SK-N-MC (cell line): ENCODE measurements at regions not wholly inside any gene's neighbourhood (a gene's known extent, or its start where the extent isn't known, plus 50 kb on each side); places are given as distances from the start of the nearest gene placed in this dataset.
A peak's percentile ranks its signal among the peaks of the same experiment; 100 is the strongest.

ENCODE experiments used
- DNase-seq: peaks from one replicate; pipeline ENCODE4 v3.0.0-alpha.2; 2011; ENCODE audit warnings: low read depth, low spot score
- H3K27ac ChIP-seq: fragments of 200-600 bp; sonication (generic); 2 replicates; pipeline ENCODE4 v1.5.1; 2016; ENCODE audit warnings: mixed run types
- H3K36me3 ChIP-seq: fragments of 200-600 bp; sonication (generic); 2 replicates; pipeline ENCODE4 v1.6.1; 2017; ENCODE audit warnings: antibody characterized with exemption, low read length, mixed read lengths; ENCODE audit not compliant: insufficient read depth
- H3K4me3 ChIP-seq: fragments of 200-600 bp; sonication (generic); 2 replicates; pipeline ENCODE4 v1.5.1; 2016
- H3K9ac ChIP-seq: fragments of 200-600 bp; sonication (generic); 2 replicates; pipeline ENCODE4 v1.8.0; 2017; ENCODE audit warnings: mixed run types, mixed read lengths; ENCODE audit not compliant: insufficient read length
- H3K9me3 ChIP-seq: fragments of 200-600 bp; sonication (generic); 2 replicates; pipeline ENCODE4 v1.6.1; 2017; ENCODE audit warnings: low read depth, mild to moderate bottlenecking, antibody characterized with exemption, low read length, moderate library complexity, mixed read lengths
- EZH2 ChIP-seq: fragments of 200-600 bp; sonication (generic); IDR thresholded peaks from one replicate; pipeline ENCODE4 v1.6.1; 2017; ENCODE audit warnings: antibody characterized with exemption
- FOXP2 ChIP-seq: optimal IDR thresholded peaks from 2 replicates; pipeline ENCODE3; 2011; ENCODE audit warnings: mild to moderate bottlenecking, moderate library complexity; ENCODE audit not compliant: insufficient read depth; ENCODE audit errors: extremely low read length, control extremely low read depth
- POLR2AphosphoS5 ChIP-seq: IDR thresholded peaks from 2 replicates; pipeline ENCODE4 v1.6.1; 2012; ENCODE audit warnings: mild to moderate bottlenecking, low read depth, low read length, borderline replicate concordance

DNA sequence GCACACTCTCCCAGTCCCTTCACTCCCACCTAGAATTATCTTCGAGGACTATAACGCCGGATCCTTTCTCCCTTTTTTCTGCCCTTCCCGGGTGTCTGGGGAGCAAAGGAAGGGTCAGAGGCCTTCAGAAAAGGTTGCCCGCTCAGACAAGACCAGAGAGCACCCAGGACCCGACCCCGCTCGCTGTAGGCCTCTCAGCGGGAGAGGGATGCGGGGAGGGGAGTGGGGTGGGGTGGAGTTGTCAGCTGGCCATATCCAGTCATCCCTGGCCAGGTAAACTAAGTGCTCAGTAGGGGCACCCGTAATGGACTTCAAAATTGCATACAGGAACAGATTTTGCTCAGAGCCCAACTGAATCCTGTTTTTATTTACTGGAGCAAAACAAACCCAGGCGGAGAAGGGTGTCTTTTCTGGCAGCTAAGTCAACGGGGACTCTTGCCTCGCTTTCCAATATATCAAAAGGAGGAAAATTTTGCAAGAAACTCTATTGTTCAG lies 65.0 kb downstream of the NOL4 start:
- no peak for TF ChIP-seq POLR2AphosphoS5
- TF ChIP-seq FOXP2, result no peak
- no peak for TF ChIP-seq EZH2
- Histone ChIP-seq H3K9ac (no peak overlapping the region), H3K9me3 (no peaks in the 10 kb centered on the region), H3K27ac (no peak overlapping the region), H3K4me3 (no peak overlapping the region), H3K36me3 (no peaks in the 10 kb centered on the region)
- DNase-seq, result no peak

DNA sequence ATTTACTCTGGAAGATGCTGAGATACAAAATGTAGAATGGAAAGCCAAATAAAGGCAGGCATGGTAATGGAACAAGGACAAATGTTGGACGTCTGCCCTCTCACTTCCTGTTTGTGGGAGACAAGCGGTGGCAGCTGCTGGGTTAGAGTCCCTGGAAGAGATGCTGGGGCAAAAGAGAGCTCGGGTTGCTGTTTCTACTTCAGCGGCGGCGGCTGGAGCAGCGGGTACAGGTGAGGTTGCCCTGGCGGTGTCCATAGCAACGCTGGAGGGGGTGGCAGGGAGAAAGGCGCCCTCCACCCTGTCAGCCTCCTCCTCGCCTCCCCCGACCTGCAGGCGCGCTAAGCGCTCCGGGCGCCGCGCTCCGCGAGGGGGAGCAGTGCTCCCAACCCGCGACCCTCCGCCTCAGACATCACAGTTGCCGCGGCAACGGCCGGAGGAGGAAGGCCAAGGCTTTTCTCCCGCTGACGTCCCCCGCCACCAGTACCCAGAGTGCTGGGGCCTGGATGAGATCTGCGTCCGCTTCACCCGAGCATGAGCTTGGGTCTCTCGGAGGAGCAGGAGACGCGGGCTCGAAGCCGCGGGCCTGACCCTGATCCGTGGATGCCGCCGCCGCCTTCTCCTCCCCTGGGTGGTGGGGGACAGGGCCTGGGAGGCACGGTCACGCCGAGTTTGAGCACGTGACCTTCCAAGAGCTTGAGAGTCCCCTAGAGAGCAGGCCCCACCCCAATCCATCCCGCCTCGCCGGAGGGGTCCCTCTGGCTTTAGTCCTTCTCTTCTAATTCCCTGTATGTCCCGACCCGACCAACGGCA lies 65.6 kb downstream of the NOL4 start:
- no peaks in the 10 kb centered on the region for H3K36me3 ChIP-seq
- H3K27ac ChIP-seq, result no peak overlapping the region
- no peak overlapping the region for H3K9ac ChIP-seq
- no peak overlapping the region for H3K4me3 ChIP-seq
- no peaks in the 10 kb centered on the region for H3K9me3 ChIP-seq
- no peak for DNase-seq
- TF ChIP-seq EZH2, result no peak

DNA sequence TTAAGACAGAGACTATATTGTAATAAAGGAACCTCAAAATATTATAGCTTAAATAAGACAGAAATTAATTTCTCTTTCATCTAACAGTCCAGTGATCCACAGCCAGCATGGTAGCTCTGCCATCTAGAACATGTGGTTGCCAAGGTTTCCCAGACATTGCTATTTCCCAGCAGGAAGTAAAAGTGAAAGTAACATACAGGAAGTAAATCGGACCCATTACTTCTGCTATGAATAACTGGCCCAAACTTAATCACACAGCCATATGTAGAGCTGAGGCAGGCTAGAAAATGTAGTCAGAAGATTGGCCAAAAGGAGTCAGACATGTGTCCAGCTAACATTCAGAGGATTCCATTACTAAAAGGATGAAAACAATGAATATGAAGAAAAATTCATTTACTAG lies 71.0 kb downstream of the NOL4 start:
- no peak for TF ChIP-seq POLR2AphosphoS5
- TF ChIP-seq FOXP2, result no peak
- TF ChIP-seq EZH2, result no peak

DNA sequence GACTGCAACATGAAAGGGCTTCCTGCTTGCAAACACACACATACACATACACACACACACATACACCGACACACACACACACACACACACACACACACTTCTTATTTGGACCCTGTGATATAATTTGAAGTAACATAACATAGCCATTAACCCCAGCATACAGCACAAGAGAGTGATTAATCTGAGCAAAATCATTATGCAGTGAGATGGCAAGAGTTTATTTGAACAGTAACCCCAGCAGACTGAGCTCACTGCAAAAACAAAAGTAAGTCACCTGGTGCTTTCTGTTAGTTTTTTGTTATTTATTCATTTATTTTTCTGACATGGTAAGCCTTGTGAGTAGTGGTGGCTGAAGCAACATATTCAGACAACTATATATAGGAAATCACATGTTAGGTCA lies 93.7 kb downstream of the NOL4 start:
- no peak for DNase-seq
- no peaks in the 10 kb centered on the region for H3K36me3 ChIP-seq
- no peaks in the 10 kb centered on the region for H3K9me3 ChIP-seq
- H3K4me3 ChIP-seq, result no peak overlapping the region
- H3K9ac ChIP-seq, result no peak overlapping the region
- H3K27ac ChIP-seq, result no peak overlapping the region
- no peak for TF ChIP-seq EZH2
- TF ChIP-seq POLR2AphosphoS5, result no peak
- no peak for TF ChIP-seq FOXP2

More for the DNA sequence above, 71.0 kb downstream of the NOL4 start:
- Histone ChIP-seq H3K4me3 (peak overlapping the region; percentile 42), H3K9me3 (no peaks in the 10 kb centered on the region), H3K27ac (no peak overlapping the region), H3K9ac (peak overlapping the region; percentile 24), H3K36me3 (no peaks in the 10 kb centered on the region)
- peak; percentile 2 for DNase-seq

DNA sequence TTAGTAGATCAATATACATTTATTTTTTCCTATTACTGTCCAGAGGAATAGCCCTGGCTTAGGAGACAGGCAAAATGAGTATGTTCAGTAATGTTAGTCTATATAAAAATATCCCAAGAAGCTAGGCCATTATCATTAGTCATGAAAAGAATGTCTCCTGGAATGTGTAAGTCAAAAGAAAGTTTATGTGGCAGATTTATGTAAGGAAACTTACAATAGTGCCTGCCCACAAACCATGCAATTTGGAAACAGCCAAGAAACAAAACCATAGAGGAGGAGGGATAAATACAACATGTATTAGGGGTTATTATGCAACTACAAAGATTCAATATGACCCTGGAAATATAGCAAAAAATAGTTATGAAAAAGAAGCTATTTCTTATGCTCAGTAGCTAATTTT lies 96.3 kb downstream of the NOL4 start:
- TF ChIP-seq POLR2AphosphoS5, result no peak
- no peak for TF ChIP-seq EZH2
- TF ChIP-seq FOXP2, result no peak
- Histone ChIP-seq H3K9ac (no peak overlapping the region), H3K27ac (no peak overlapping the region), H3K9me3 (no peaks in the 10 kb centered on the region), H3K36me3 (no peaks in the 10 kb centered on the region), H3K4me3 (no peak overlapping the region)
- no peak for DNase-seq

DNA sequence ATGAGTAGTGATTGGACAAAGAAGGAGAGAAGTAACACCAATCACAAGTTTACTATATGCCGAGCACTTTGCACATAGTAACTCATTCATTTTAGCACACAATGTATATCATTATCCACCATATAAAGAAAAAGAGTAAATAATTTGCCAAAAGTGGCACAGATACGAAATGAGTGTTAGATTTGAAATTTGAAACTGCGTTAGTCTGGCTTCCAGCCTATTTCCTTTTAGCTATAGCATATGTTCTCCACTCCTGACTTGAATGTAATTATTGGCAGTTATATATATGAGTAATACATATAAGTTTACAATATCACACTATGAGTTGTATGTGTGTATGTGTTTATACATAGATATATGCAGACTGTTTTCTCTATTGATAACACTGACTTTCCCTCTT lies 98.6 kb downstream of the NOL4 start:
- Histone ChIP-seq H3K36me3 (no peaks in the 10 kb centered on the region), H3K4me3 (no peak overlapping the region), H3K9me3 (no peaks in the 10 kb centered on the region), H3K9ac (no peak overlapping the region), H3K27ac (no peak overlapping the region)
- no peak for DNase-seq
- TF ChIP-seq EZH2 (no peak), POLR2AphosphoS5 (no peak), FOXP2 (no peak)

DNA sequence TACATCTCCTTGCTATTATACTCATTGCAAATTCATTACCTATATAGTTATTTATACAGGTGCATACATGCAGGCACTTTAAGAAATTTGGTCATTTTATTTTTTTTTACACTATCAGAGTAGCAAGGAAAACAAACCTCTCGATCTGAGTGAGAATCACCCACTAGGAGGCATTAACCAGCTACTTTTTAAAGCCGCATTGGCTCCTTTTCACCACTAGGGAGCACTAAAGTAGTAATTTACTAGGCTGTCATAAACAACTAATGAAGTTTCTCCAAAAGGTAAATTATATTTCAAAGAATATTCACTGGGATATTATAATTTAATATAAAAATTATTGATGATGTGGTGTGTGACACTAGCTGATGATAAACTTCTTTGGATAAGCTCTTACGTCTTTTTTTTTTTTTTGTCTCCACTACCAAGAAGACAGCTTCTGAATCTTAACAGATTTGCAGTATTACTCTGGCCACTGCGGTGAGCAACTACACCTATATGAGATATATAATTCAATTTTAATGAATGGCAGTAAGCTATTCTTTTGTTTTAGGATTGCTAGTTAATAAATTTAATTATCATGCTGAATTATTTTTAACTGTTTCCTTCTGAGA lies 101.9 kb downstream of the NOL4 start:
- Histone ChIP-seq H3K4me3 (no peak overlapping the region), H3K9ac (no peak overlapping the region), H3K9me3 (no peaks in the 10 kb centered on the region), H3K27ac (no peak overlapping the region), H3K36me3 (no peaks in the 10 kb centered on the region)
- DNase-seq, result peak; percentile 58
- TF ChIP-seq EZH2 (no peak), POLR2AphosphoS5 (no peak), FOXP2 (no peak)

DNA sequence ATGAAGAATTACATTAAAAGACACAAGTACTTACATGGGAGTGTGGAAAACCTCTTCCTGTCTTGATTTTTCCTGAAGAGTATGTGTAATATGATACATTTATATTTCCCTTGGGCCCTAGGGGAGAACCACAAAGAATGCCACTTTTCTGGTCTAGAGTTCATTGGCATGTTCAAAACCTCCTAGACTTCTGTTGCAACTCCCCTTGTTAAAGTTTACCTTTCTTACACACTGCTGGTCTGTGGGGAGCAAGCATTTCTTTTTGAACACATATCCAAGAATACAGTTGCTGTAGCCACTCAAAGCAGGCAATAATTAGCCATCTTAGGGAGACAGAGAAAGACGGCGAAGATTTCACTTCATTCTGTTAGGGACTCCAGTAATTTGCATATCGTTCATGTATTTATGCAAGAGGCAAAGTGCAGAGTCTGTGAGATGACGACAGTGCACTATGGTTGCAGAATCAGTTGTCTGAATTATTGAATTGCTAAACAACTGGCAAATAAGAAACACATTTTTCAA lies 103.5 kb downstream of the NOL4 start:
- no peak overlapping the region for H3K9ac ChIP-seq
- no peaks in the 10 kb centered on the region for H3K36me3 ChIP-seq
- no peaks in the 10 kb centered on the region for H3K9me3 ChIP-seq
- TF ChIP-seq FOXP2, result peak; percentile 86
- no peak; the same call in 1 of the 2 replicates for TF ChIP-seq POLR2AphosphoS5
- TF ChIP-seq EZH2, result no peak
- peak overlapping the region; percentile 78 for H3K27ac ChIP-seq
- H3K4me3 ChIP-seq, result peak overlapping the region; percentile 75
- DNase-seq, result peak; percentile 97
